Choroid plexus epithelial cell (primary cell): ENCODE measurements at regions not wholly inside any gene's neighbourhood (a gene's known extent, or its start where the extent isn't known, plus 50 kb on each side); places are given as distances from the start of the nearest gene placed in this dataset.
A peak's percentile ranks its signal among the peaks of the same experiment; 100 is the strongest.
"Not testable (repeated sequence)": the region's sequence is repeated elsewhere in the genome, so short reads cannot be mapped to it uniquely, and the experiment has no call there.

ENCODE experiments used
- DNase-seq: peaks from one replicate; pipeline ENCODE4 v3.0.0-alpha.2; 2010; ENCODE audit warnings: low read depth
- H3K4me3 ChIP-seq: 2 replicates; pipeline ENCODE4 v1.5.1; 2011; ENCODE audit warnings: low read depth, mild to moderate bottlenecking, control low read depth, low read length, moderate library complexity
- TF ChIP-seq, protein P1 (sequence below): conservative IDR thresholded peaks from 2 replicates; pipeline ENCODE4 v1.5.1; 2011; ENCODE audit warnings: low read depth, mild to moderate bottlenecking, control low read depth, inconsistent platforms, low read length, moderate library complexity

DNA sequence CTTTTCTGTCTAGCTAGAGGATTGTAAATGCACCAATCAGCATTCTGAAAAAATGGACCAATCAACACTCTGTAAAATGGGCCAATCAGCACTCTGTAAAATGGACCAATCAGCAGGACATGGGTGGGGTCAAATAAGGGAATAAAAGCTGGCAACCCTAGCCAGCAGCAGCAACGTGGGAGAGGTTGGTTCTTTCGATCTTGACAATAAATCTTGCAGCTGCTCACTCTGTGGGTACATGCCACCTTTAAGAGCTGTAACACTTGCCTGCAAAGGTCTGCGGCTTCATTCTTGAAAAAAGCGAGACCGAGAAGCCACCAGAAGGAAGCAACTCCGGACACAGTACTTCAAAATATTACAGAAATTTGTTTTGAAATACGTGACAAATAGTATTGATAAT lies 424.6 kb upstream of the CDH9 start:
- TF ChIP-seq, protein P1, sequence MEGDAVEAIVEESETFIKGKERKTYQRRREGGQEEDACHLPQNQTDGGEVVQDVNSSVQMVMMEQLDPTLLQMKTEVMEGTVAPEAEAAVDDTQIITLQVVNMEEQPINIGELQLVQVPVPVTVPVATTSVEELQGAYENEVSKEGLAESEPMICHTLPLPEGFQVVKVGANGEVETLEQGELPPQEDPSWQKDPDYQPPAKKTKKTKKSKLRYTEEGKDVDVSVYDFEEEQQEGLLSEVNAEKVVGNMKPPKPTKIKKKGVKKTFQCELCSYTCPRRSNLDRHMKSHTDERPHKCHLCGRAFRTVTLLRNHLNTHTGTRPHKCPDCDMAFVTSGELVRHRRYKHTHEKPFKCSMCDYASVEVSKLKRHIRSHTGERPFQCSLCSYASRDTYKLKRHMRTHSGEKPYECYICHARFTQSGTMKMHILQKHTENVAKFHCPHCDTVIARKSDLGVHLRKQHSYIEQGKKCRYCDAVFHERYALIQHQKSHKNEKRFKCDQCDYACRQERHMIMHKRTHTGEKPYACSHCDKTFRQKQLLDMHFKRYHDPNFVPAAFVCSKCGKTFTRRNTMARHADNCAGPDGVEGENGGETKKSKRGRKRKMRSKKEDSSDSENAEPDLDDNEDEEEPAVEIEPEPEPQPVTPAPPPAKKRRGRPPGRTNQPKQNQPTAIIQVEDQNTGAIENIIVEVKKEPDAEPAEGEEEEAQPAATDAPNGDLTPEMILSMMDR, result no peak
- no peak overlapping the region for H3K4me3 ChIP-seq
- no peak for DNase-seq

DNA sequence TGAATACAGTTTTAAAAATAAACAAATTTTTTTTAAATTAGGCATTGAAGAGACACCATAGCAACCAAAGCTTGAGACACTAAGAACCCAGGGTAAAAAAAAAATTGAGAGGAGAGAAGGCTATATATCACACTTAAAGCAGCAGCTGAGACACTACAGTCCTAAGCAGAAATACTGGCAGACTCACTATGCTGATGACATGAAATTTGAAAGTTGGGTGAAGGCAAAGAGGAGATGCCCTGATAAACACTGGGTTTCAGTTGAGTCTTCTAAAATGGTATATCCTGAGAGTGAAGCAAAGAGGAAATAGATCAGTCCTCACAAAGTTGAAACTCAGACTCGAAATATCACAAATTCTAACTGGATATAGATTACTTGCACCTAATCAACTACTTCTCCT lies 419.9 kb upstream of the CDH9 start:
- TF ChIP-seq, protein P1, result no peak
- H3K4me3 ChIP-seq, result no peak overlapping the region
- DNase-seq, result no peak

DNA sequence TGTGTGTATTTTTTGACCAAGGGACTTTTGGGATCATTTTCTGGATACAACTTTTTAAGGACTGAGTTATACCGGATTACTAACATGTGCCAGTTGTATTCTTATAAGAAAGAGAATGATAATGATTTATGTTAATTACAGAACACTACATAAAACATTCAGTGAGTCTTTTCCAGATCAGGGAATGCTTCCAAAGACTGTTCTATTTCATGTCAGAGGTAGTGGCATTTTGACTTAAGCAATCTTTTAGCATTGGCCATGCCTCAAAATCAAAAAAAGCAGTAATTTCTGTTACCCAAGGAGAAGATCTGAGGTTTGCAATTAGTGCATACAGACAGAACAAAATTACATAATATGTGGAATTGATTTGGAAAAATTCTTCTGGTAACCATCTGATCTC lies 413.0 kb upstream of the CDH9 start:
- TF ChIP-seq, protein P1, result no peak
- no peak overlapping the region for H3K4me3 ChIP-seq
- no peak for DNase-seq

DNA sequence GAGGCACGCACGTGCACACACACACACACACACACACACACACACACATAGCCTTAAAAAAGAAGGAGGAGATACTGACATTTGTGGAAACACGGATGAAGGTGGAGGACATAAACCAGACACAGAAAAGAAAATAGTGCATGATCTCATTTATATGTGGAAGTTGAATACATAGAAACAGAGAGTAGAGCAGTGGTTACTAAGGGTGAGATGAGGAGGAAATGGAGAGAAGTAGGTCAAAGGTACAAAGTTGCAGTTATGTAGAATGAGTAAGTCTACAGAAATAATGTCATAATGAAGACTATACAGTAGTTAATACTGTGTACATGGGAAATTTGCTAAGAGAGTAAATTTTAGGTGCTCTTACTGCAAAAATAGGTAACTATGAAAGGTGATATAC lies 412.2 kb upstream of the CDH9 start:
- no peak overlapping the region for H3K4me3 ChIP-seq
- TF ChIP-seq, protein P1, result no peak
- peak; percentile 50 for DNase-seq

DNA sequence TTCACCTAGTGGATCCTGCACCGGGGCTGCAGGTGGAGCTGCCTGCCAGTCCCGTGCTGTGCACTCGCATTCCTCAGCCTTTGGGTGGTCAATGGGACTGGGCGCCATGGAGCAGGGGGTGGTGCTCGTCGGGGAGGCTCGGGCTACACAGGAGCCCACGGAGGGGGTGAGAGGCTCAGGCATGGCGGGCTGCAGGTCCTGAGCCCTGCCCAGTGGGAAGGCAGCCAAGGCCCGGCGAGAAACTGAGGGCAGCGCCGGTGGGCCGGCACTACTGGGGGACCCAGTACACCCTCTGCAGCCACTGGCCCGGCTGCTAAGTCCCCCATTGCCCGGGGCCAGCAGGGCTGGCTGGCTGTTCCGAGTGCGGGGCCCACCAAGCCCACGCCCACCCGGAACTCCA lies 401.0 kb upstream of the CDH9 start:
- H3K4me3 ChIP-seq, DNase-seq: not testable (repeated sequence)

DNA sequence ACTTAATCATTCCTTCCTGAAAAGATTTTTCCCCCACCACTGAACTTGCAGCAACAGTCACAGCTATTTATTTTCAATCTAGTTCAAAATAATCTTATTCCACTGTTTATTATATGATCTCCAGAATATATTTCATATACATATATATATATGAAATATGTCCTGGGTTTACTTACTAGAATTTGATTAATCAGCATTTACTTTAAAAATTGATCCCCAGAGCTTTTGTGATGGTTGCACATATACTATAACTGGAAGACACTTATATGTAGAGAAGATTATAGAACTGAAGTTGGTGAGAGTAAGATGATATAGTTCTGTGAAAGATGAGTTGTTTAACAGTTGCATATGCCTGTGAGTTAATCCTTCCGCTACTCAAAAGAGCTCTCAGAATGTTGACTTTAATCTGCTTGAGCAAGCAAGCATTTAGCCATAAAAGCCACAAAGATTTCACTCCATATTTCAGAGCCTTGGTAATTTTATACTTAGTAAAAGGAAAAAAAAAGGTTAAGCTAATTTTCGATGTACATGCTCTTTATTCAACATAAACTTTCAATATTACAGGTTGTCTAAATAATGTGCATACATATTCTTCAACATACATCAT lies 399.3 kb upstream of the CDH9 start:
- TF ChIP-seq, protein P1, result no peak
- peak; percentile 18 for DNase-seq
- H3K4me3 ChIP-seq, result no peak overlapping the region

DNA sequence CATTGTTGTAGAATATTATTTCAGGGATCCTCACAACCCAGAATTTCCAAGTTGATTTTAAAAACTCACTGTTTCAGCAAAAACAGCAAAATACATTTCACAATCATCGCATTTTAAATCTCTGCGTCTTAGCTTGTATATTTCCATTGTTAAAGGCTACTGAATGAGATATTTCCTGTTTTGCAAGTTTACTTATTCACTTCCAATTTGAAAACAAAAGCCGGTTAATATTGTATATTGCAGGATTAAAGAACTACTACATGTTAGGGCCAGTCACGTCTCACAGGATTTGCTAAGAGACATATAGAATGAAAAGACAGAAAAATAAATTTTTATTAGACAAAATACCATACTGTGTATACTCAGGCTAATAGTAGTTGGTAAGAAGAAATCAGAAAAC lies 395.9 kb upstream of the CDH9 start:
- no peak for DNase-seq
- no peak overlapping the region for H3K4me3 ChIP-seq
- TF ChIP-seq, protein P1, result no peak
